ENCODE measurements at regions not wholly inside any gene's neighbourhood (a gene's known extent, or its start where the extent isn't known, plus 50 kb on each side); places are given as distances from the start of the nearest gene placed in this dataset.
"Not testable (repeated sequence)": the region's sequence is repeated elsewhere in the genome, so short reads cannot be mapped to it uniquely, and the experiment has no call there.

- Histone ChIP-seq H3K4me2 (ENCODE audit: low read depth, low read length, poor library complexity, severe bottlenecking) (no peak overlapping the region), H3K9me3 (ENCODE audit: low read length) (no peaks in the 10 kb centered on the region), H3K27me3 (ENCODE audit: low read length) (no peaks in the 10 kb centered on the region), H3K27ac (ENCODE audit: low read length) (no peak overlapping the region), H3K9me2 (replicated peaks; ENCODE audit: insufficient read depth, low read length) (no peaks in the 10 kb centered on the region), H3K4me3 (ENCODE audit: low read length) (no peak overlapping the region), H3K79me2 (ENCODE audit: low read length) (no peaks in the 10 kb centered on the region), H3K4me1 (ENCODE audit: low read length) (peaks cover 6% of the 10 kb centered on the region; the same call in 1 of the 2 replicates), H4K20me1 (ENCODE audit: insufficient read depth, low read depth, low read length) (no peaks in the 10 kb centered on the region), H3K9ac (ENCODE audit: low read length) (no peak overlapping the region), H3K36me3 (ENCODE audit: insufficient read depth, low read length) (no peaks in the 10 kb centered on the region), H2AFZ (ENCODE audit: low read length) (peak overlapping the region; percentile 70; the same call in 1 of the 2 replicates)
- DNase-seq = no peak
Measured at GRCh38 chr6:137717074-137718073, 149.7 kb upstream of the TNFAIP3 start.

GRCh38 chr6:137718903-137719302 lies 148.2 kb upstream of the TNFAIP3 start:
- DNase-seq; H3K4me2 ChIP-seq (ENCODE audit: low read depth, low read length, poor library complexity, severe bottlenecking); H3K9me3 ChIP-seq (ENCODE audit: low read length); H3K36me3 ChIP-seq (ENCODE audit: insufficient read depth, low read length); H3K4me1 ChIP-seq (ENCODE audit: low read length); H2AFZ ChIP-seq (ENCODE audit: low read length); H3K9me2 ChIP-seq (replicated peaks; ENCODE audit: insufficient read depth, low read length); H3K27ac ChIP-seq (ENCODE audit: low read length); H3K27me3 ChIP-seq (ENCODE audit: low read length); H3K9ac ChIP-seq (ENCODE audit: low read length); H4K20me1 ChIP-seq (ENCODE audit: insufficient read depth, low read depth, low read length); H3K4me3 ChIP-seq (ENCODE audit: low read length); H3K79me2 ChIP-seq (ENCODE audit: low read length): not testable (repeated sequence)

GRCh38 chr6:137722749-137723272 lies 144.2 kb upstream of the TNFAIP3 start:
- no peak for DNase-seq
- Histone ChIP-seq H3K27ac (ENCODE audit: low read length) (no peak overlapping the region), H3K9me2 (replicated peaks; ENCODE audit: insufficient read depth, low read length) (no peaks in the 10 kb centered on the region), H3K9ac (ENCODE audit: low read length) (no peak overlapping the region), H4K20me1 (ENCODE audit: insufficient read depth, low read depth, low read length) (no peaks in the 10 kb centered on the region), H3K4me3 (ENCODE audit: low read length) (no peak overlapping the region), H3K27me3 (ENCODE audit: low read length) (no peaks in the 10 kb centered on the region), H3K4me2 (ENCODE audit: low read depth, low read length, poor library complexity, severe bottlenecking) (no peak overlapping the region), H3K9me3 (ENCODE audit: low read length) (no peaks in the 10 kb centered on the region), H3K36me3 (ENCODE audit: insufficient read depth, low read length) (no peaks in the 10 kb centered on the region), H2AFZ (ENCODE audit: low read length) (no peak overlapping the region), H3K79me2 (ENCODE audit: low read length) (no peaks in the 10 kb centered on the region), H3K4me1 (ENCODE audit: low read length) (no peaks in the 10 kb centered on the region)

- Histone ChIP-seq H3K9me3 (ENCODE audit: low read length) (no peaks in the 10 kb centered on the region), H4K20me1 (ENCODE audit: insufficient read depth, low read depth, low read length) (no peaks in the 10 kb centered on the region), H3K79me2 (ENCODE audit: low read length) (no peaks in the 10 kb centered on the region), H2AFZ (ENCODE audit: low read length) (no peak overlapping the region), H3K4me2 (ENCODE audit: low read depth, low read length, poor library complexity, severe bottlenecking) (no peak overlapping the region), H3K9me2 (replicated peaks; ENCODE audit: insufficient read depth, low read length) (no peaks in the 10 kb centered on the region), H3K36me3 (ENCODE audit: insufficient read depth, low read length) (no peaks in the 10 kb centered on the region), H3K4me1 (ENCODE audit: low read length) (no peaks in the 10 kb centered on the region), H3K9ac (ENCODE audit: low read length) (no peak overlapping the region), H3K4me3 (ENCODE audit: low read length) (no peak overlapping the region), H3K27ac (ENCODE audit: low read length) (no peak overlapping the region), H3K27me3 (ENCODE audit: low read length) (no peaks in the 10 kb centered on the region)
- no peak for DNase-seq
Measured at GRCh38 chr6:137723273-137724017, 143.6 kb upstream of the TNFAIP3 start.

GRCh38 chr6:137724018-137724403 lies 143.0 kb upstream of the TNFAIP3 start:
- Histone ChIP-seq H3K79me2 (ENCODE audit: low read length) (no peaks in the 10 kb centered on the region), H3K4me2 (ENCODE audit: low read depth, low read length, poor library complexity, severe bottlenecking) (no peak overlapping the region)
- no peak for DNase-seq

GRCh38 chr6:137724495-137725211 lies 142.4 kb upstream of the TNFAIP3 start:
- no peaks in the 10 kb centered on the region for H3K36me3 ChIP-seq (ENCODE audit: insufficient read depth, low read length)
- no peak overlapping the region for H2AFZ ChIP-seq (ENCODE audit: low read length)
- no peaks in the 10 kb centered on the region for H3K9me2 ChIP-seq (replicated peaks; ENCODE audit: insufficient read depth, low read length)
- no peak overlapping the region for H3K9ac ChIP-seq (ENCODE audit: low read length)
- H3K27ac ChIP-seq (ENCODE audit: low read length) = no peak overlapping the region
- no peaks in the 10 kb centered on the region for H3K79me2 ChIP-seq (ENCODE audit: low read length)
- no peaks in the 10 kb centered on the region for H3K9me3 ChIP-seq (ENCODE audit: low read length)
- DNase-seq = no peak
- no peak overlapping the region for H3K4me3 ChIP-seq (ENCODE audit: low read length)
- H3K4me1 ChIP-seq (ENCODE audit: low read length) = no peaks in the 10 kb centered on the region
- no peak overlapping the region for H3K4me2 ChIP-seq (ENCODE audit: low read depth, low read length, poor library complexity, severe bottlenecking)
- no peaks in the 10 kb centered on the region for H4K20me1 ChIP-seq (ENCODE audit: insufficient read depth, low read depth, low read length)
- no peaks in the 10 kb centered on the region for H3K27me3 ChIP-seq (ENCODE audit: low read length)

More at GRCh38 chr6:137724018-137724403, 143.0 kb upstream of the TNFAIP3 start:
- Histone ChIP-seq H3K27ac (ENCODE audit: low read length) (no peak overlapping the region), H3K36me3 (ENCODE audit: insufficient read depth, low read length) (no peaks in the 10 kb centered on the region), H3K9me3 (ENCODE audit: low read length) (no peaks in the 10 kb centered on the region), H2AFZ (ENCODE audit: low read length) (no peak overlapping the region), H3K27me3 (ENCODE audit: low read length) (no peaks in the 10 kb centered on the region), H3K9ac (ENCODE audit: low read length) (no peak overlapping the region), H4K20me1 (ENCODE audit: insufficient read depth, low read depth, low read length) (no peaks in the 10 kb centered on the region), H3K4me3 (ENCODE audit: low read length) (no peak overlapping the region), H3K4me1 (ENCODE audit: low read length) (no peaks in the 10 kb centered on the region), H3K9me2 (replicated peaks; ENCODE audit: insufficient read depth, low read length) (no peaks in the 10 kb centered on the region)

- Histone ChIP-seq H3K27me3 (ENCODE audit: low read length) (no peaks in the 10 kb centered on the region), H3K79me2 (ENCODE audit: low read length) (no peaks in the 10 kb centered on the region), H3K4me3 (ENCODE audit: low read length) (no peak overlapping the region), H3K9me3 (ENCODE audit: low read length) (no peaks in the 10 kb centered on the region), H3K9me2 (replicated peaks; ENCODE audit: insufficient read depth, low read length) (no peaks in the 10 kb centered on the region), H3K9ac (ENCODE audit: low read length) (no peak overlapping the region), H3K36me3 (ENCODE audit: insufficient read depth, low read length) (no peaks in the 10 kb centered on the region), H2AFZ (ENCODE audit: low read length) (no peak overlapping the region), H3K4me2 (ENCODE audit: low read depth, low read length, poor library complexity, severe bottlenecking) (no peak overlapping the region), H4K20me1 (ENCODE audit: insufficient read depth, low read depth, low read length) (no peaks in the 10 kb centered on the region), H3K27ac (ENCODE audit: low read length) (no peak overlapping the region), H3K4me1 (ENCODE audit: low read length) (no peaks in the 10 kb centered on the region)
- DNase-seq = no peak
Measured at GRCh38 chr6:137725949-137726348, 141.1 kb upstream of the TNFAIP3 start.
